C4-2B (cell line): ENCODE measurements at regions not wholly inside any gene's neighbourhood (a gene's known extent, or its start where the extent isn't known, plus 50 kb on each side); places are given as distances from the start of the nearest gene placed in this dataset.

Experiments
- H3K27ac ChIP-seq: fragments of 450-650 bp; 2 replicates; pipeline ENCODE4 v1.5.1; 2017
- ZFX ChIP-seq: fragments of 450-650 bp; IDR thresholded peaks from 2 replicates; pipeline ENCODE4 v1.6.1; 2017
- TF ChIP-seq, protein P1 (sequence below): fragments of 450-650 bp; conservative IDR thresholded peaks from 2 replicates; pipeline ENCODE4 v1.5.1; 2017; ENCODE audit warnings: mild to moderate bottlenecking

DNA sequence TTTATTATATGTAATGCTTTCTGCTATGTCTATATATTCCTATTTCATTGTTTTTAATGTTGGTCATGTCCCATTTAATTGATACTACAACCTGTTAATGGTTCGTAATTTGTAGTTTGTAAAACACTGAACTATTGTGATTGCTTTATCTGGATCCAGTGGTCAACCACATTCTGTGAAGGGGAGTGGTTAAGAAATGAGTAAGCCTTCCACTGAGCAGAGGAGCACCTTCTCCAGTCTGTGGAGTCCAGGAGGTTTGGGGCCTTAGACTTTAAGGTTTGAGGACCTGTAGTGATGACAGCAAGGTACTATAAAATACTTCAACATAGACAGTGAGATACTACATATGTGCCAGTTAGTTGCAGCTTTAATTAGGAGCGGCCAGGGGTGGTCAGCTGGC, 67.7 kb upstream of the RAD23B start:
- TF ChIP-seq, protein P1, sequence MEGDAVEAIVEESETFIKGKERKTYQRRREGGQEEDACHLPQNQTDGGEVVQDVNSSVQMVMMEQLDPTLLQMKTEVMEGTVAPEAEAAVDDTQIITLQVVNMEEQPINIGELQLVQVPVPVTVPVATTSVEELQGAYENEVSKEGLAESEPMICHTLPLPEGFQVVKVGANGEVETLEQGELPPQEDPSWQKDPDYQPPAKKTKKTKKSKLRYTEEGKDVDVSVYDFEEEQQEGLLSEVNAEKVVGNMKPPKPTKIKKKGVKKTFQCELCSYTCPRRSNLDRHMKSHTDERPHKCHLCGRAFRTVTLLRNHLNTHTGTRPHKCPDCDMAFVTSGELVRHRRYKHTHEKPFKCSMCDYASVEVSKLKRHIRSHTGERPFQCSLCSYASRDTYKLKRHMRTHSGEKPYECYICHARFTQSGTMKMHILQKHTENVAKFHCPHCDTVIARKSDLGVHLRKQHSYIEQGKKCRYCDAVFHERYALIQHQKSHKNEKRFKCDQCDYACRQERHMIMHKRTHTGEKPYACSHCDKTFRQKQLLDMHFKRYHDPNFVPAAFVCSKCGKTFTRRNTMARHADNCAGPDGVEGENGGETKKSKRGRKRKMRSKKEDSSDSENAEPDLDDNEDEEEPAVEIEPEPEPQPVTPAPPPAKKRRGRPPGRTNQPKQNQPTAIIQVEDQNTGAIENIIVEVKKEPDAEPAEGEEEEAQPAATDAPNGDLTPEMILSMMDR = no peak
- no peak for TF ChIP-seq ZFX
- no peak overlapping the region for H3K27ac ChIP-seq

DNA sequence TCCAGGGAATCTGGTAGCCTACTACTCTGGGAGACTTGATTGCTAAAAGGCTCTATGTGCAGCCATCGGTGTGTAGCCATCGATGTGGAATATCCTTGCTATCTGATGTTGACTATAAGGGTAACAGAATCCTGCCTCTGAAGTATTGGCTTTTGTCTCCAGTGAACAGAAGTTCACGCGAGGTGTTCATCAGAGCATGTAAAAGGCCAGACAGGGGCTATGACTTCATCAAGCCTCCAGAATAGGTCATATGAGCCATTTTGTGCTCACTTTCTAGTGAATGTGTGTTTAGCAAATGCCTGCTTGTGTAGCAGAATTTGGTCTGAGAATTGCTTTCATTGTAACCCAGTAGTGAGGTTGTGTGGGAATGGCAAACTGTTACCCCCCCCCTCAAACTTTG, 66.8 kb upstream of the RAD23B start:
- H3K27ac ChIP-seq = no peak overlapping the region
- no peak for TF ChIP-seq ZFX
- TF ChIP-seq, protein P1 = no peak

DNA sequence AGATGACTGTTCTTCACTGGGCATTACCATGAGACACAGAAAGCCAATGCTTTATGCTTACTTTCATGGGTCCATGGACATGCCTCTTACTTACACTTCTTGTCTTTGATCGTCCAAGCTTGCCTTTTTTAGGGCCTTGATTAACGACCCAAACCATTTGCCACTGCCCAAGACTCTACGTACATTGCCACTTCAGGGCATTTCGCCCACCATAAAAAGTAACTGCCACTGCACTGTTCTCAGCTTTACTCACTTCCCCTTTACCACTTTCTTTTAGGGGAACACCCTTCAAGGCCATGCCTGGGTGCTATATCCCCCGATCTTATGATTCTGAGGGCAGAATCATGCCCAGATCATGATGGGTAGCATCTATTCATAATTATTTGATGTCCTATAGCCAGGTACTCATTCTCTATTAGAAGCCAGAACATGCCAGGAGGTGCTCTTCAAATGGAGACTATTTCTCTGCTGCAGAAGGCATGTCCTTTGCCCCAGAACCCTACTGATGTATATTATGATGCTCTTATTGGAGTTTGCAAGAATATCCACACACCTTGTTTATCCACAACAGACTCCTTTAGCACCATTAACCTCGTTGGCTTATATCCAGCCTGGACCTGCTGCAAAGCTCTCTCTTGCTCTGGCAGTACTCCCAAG, 64.1 kb upstream of the RAD23B start:
- TF ChIP-seq, protein P1 = no peak
- TF ChIP-seq ZFX = no peak
- H3K27ac ChIP-seq = no peak overlapping the region

DNA sequence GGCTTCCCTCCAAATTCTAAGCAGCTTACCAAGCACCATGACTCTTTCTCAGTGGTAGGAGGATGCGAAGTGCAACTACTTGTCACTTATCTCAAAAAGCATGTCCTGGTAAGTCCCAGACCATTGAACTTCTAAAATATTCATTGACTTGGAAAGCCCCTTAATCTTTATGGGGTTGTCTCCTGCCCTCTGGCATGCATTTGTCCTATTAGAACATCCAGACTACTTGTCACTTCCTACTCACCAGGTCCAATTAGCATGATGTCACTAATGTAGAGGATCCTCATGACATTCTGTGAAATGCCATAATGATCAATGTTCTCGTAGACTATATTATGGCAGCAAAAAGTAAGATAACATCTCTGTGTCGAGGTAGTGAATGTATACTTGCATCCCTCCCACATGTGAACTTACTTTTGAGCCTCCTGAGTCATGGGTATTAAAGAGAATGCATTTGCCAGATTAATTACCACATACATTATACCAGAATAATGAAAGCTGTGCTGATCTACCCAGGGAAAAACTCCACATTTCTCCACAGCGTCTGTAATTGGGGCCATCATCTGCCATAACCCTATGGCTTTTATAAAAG, 63.5 kb upstream of the RAD23B start:
- no peak overlapping the region for H3K27ac ChIP-seq
- TF ChIP-seq, protein P1 = no peak
- TF ChIP-seq ZFX = no peak

DNA sequence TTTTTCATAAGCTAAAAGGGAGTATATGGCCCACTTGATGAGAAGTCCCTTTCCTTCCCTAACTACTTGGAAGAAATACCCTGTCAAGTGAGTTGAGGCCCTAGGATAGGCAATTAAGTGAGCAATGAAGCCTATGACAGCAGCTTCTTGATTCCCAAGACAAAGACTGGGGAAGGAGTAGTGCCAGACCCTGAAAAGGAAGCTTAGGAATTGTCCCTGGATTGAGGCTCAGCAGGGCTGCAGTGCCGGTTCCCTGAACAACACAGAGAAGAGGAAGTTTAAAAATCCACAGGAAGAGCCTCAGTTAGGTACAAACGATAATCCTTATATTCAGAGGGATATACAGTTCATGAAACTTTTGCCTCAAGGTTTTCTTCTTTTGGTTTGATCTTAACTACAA, 61.8 kb upstream of the RAD23B start:
- no peak overlapping the region for H3K27ac ChIP-seq
- TF ChIP-seq ZFX = no peak
- TF ChIP-seq, protein P1 = no peak

DNA sequence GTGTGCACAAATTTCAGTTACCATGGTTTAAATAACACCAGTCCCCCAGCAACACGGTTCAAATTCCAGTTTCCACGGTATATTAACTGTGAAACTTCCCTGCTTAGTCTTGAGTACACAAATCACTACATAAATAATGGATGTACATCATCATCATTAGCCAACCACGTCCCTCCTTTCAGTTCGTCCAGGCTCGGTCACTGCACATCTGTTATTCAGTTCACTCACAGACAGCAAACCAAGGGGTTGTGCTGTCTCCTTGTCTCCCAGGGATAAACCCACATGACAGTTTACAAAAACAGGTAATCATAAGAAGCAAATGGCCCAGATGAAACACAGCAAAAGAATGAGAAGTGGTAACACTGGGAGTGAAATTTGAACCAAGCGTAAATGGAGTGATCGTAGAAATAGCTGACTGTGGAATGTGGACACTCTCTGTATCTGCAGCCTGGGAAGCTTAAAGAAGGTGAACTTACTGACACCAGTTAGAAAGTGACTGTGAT, 61.0 kb upstream of the RAD23B start:
- no peak overlapping the region for H3K27ac ChIP-seq
- TF ChIP-seq, protein P1 = no peak
- no peak for TF ChIP-seq ZFX

DNA sequence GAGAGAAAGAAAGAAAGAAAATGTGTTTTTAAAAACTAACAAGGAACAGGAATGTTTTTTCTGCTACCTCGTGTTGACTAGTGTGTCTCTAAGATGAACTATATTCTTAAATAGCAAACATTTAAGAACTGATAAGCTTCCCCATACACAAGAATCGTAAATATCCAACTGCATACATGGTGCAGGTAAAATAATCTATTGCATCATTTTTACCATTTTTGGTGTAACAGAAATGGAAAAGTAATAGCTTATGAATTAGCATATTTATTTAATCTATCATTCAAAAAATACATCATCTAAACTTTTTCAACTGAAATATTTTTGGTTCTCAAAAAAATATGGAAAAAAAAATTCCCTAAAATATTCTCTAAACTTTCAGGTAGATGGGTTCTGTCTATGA, 59.7 kb upstream of the RAD23B start:
- H3K27ac ChIP-seq = no peak overlapping the region; the same call in 1 of the 2 replicates
- TF ChIP-seq, protein P1 = no peak
- TF ChIP-seq ZFX = no peak
